ENCODE measurements at regions not wholly inside any gene's neighbourhood (a gene's known extent, or its start where the extent isn't known, plus 50 kb on each side); places are given as distances from the start of the nearest gene placed in this dataset.
"Not testable (repeated sequence)": the region's sequence is repeated elsewhere in the genome, so short reads cannot be mapped to it uniquely, and the experiment has no call there.

DNA sequence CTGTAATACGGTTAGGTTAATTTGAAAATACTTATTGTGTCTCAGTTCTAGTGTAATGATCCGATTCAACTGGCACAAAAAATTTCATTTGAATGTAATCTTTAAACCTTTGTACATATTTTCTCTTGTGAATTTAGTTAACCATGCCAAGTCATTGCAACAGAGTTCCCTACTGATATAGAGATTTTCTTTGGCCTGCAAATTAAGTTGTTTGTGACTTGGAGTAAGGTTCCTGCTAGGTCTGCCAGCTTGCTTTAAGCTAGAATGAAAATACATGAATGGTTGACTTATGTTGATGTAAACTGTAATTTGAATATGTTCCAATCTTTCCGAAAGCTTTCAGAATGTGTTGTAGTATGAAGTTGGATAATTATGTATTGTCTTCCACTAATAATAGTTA, 1004.1 kb upstream of the EDIL3 start:
- H3K36me3 Mint-ChIP-seq (ENCODE audit: insufficient read depth, unreplicated experiment): no peaks in the 10 kb centered on the region
- no TSS peak for BruUV-seq (replicated peaks)
- no peak for DNase-seq
- intact Hi-C loops (cut with micrococcal nuclease; ENCODE audit: unreplicated experiment): no loop called here
- H3K9me3 Mint-ChIP-seq (ENCODE audit: low read depth, unreplicated experiment): no peaks in the 10 kb centered on the region
- no peak overlapping the region for H3K27ac Mint-ChIP-seq (ENCODE audit: unreplicated experiment)
- H3K4me1 Mint-ChIP-seq (ENCODE audit: low read depth, unreplicated experiment): no peaks in the 10 kb centered on the region
- H3K4me3 Mint-ChIP-seq (ENCODE audit: low read depth, unreplicated experiment): no peak overlapping the region
- TF ChIP-seq, protein P1, sequence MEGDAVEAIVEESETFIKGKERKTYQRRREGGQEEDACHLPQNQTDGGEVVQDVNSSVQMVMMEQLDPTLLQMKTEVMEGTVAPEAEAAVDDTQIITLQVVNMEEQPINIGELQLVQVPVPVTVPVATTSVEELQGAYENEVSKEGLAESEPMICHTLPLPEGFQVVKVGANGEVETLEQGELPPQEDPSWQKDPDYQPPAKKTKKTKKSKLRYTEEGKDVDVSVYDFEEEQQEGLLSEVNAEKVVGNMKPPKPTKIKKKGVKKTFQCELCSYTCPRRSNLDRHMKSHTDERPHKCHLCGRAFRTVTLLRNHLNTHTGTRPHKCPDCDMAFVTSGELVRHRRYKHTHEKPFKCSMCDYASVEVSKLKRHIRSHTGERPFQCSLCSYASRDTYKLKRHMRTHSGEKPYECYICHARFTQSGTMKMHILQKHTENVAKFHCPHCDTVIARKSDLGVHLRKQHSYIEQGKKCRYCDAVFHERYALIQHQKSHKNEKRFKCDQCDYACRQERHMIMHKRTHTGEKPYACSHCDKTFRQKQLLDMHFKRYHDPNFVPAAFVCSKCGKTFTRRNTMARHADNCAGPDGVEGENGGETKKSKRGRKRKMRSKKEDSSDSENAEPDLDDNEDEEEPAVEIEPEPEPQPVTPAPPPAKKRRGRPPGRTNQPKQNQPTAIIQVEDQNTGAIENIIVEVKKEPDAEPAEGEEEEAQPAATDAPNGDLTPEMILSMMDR (IDR thresholded peaks at IDR 0.05; ENCODE audit: unreplicated experiment): no peak
- CTCF ChIA-PET: no interaction called here
- no peaks in the 10 kb centered on the region for H3K27me3 Mint-ChIP-seq (ENCODE audit: unreplicated experiment)

- H3K36me3 Mint-ChIP-seq (ENCODE audit: insufficient read depth, unreplicated experiment); BruUV-seq (replicated peaks); H3K4me3 Mint-ChIP-seq (ENCODE audit: low read depth, unreplicated experiment); H3K27me3 Mint-ChIP-seq (ENCODE audit: unreplicated experiment); H3K9me3 Mint-ChIP-seq (ENCODE audit: low read depth, unreplicated experiment); H3K27ac Mint-ChIP-seq (ENCODE audit: unreplicated experiment); H3K4me1 Mint-ChIP-seq (ENCODE audit: low read depth, unreplicated experiment); DNase-seq; intact Hi-C loops (cut with micrococcal nuclease; ENCODE audit: unreplicated experiment); CTCF ChIA-PET: not testable (repeated sequence)
Observed at GRCh38 chr5:85392309-85392708, 1007.6 kb upstream of the EDIL3 start.

GRCh38 chr5:85395526-85395925, 1010.8 kb upstream of the EDIL3 start:
- TF ChIP-seq, protein P1 (IDR thresholded peaks at IDR 0.05; ENCODE audit: unreplicated experiment): no peak
- BruUV-seq (replicated peaks): no TSS peak
- CTCF ChIA-PET: no interaction called here
- Mint-ChIP-seq H3K27me3 (ENCODE audit: unreplicated experiment) (no peaks in the 10 kb centered on the region), H3K4me1 (ENCODE audit: low read depth, unreplicated experiment) (no peaks in the 10 kb centered on the region), H3K27ac (ENCODE audit: unreplicated experiment) (no peak overlapping the region), H3K9me3 (ENCODE audit: low read depth, unreplicated experiment) (peaks cover 3% of the 10 kb centered on the region), H3K4me3 (ENCODE audit: low read depth, unreplicated experiment) (no peak overlapping the region), H3K36me3 (ENCODE audit: insufficient read depth, unreplicated experiment) (no peaks in the 10 kb centered on the region)
- intact Hi-C loops (cut with micrococcal nuclease; ENCODE audit: unreplicated experiment): no loop called here
- no peak for DNase-seq

GRCh38 chr5:85397451-85397850, 1012.8 kb upstream of the EDIL3 start:
- Mint-ChIP-seq H3K4me1 (ENCODE audit: low read depth, unreplicated experiment) (no peaks in the 10 kb centered on the region), H3K9me3 (ENCODE audit: low read depth, unreplicated experiment) (peaks cover 3% of the 10 kb centered on the region), H3K27me3 (ENCODE audit: unreplicated experiment) (no peaks in the 10 kb centered on the region), H3K4me3 (ENCODE audit: low read depth, unreplicated experiment) (no peak overlapping the region), H3K36me3 (ENCODE audit: insufficient read depth, unreplicated experiment) (no peaks in the 10 kb centered on the region), H3K27ac (ENCODE audit: unreplicated experiment) (no peak overlapping the region)
- intact Hi-C loops (cut with micrococcal nuclease; ENCODE audit: unreplicated experiment): no loop called here
- CTCF ChIA-PET: no interaction called here
- BruUV-seq (replicated peaks): no TSS peak
- DNase-seq: no peak
- TF ChIP-seq, protein P1 (IDR thresholded peaks at IDR 0.05; ENCODE audit: unreplicated experiment): no peak

DNA sequence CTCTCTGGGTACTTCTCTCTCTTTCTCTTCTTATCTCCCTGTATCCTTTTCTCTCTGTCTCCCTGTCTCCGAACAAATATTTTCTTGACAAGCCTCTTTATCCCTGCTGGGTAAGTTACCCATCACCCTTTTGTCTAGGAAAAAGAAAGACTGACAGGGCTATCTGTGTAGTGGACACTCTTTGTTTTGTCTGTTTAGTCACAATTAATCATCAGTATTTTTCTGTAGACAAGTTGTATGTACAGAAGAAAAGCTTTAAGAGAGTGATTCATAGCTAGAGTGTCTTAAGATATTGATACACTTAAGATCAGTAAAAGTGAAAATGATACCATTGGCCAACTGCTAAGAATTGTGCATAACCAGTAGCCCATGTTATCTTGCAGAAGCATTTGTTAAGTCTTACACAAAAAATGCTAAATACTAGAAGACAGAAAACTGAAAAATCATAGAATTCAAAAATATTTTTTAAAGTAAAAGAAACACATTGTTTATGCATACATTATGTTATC, 1043.8 kb upstream of the EDIL3 start:
- intact Hi-C loops (cut with micrococcal nuclease; ENCODE audit: unreplicated experiment): no loop called here
- CTCF ChIA-PET: no interaction called here

GRCh38 chr5:85431726-85432125, 1047.0 kb upstream of the EDIL3 start:
- intact Hi-C loops (cut with micrococcal nuclease; ENCODE audit: unreplicated experiment); DNase-seq; H3K9me3 Mint-ChIP-seq (ENCODE audit: low read depth, unreplicated experiment); H3K36me3 Mint-ChIP-seq (ENCODE audit: insufficient read depth, unreplicated experiment); H3K27me3 Mint-ChIP-seq (ENCODE audit: unreplicated experiment); H3K27ac Mint-ChIP-seq (ENCODE audit: unreplicated experiment); H3K4me3 Mint-ChIP-seq (ENCODE audit: low read depth, unreplicated experiment); CTCF ChIA-PET; BruUV-seq (replicated peaks); H3K4me1 Mint-ChIP-seq (ENCODE audit: low read depth, unreplicated experiment): not testable (repeated sequence)

More for the DNA sequence above, 1043.8 kb upstream of the EDIL3 start:
- DNase-seq: no peak
- no peaks in the 10 kb centered on the region for H3K4me1 Mint-ChIP-seq (ENCODE audit: low read depth, unreplicated experiment)
- TF ChIP-seq, protein P1 (IDR thresholded peaks at IDR 0.05; ENCODE audit: unreplicated experiment): no peak
- H3K4me3 Mint-ChIP-seq (ENCODE audit: low read depth, unreplicated experiment): no peak overlapping the region
- H3K27ac Mint-ChIP-seq (ENCODE audit: unreplicated experiment): no peak overlapping the region
- no peaks in the 10 kb centered on the region for H3K36me3 Mint-ChIP-seq (ENCODE audit: insufficient read depth, unreplicated experiment)
- BruUV-seq (replicated peaks): no TSS peak
- peaks cover 9% of the 10 kb centered on the region for H3K9me3 Mint-ChIP-seq (ENCODE audit: low read depth, unreplicated experiment)
- no peaks in the 10 kb centered on the region for H3K27me3 Mint-ChIP-seq (ENCODE audit: unreplicated experiment)
